ENCODE measurements at regions not wholly inside any gene's neighbourhood (a gene's known extent, or its start where the extent isn't known, plus 50 kb on each side); places are given as distances from the start of the nearest gene placed in this dataset.

DNA sequence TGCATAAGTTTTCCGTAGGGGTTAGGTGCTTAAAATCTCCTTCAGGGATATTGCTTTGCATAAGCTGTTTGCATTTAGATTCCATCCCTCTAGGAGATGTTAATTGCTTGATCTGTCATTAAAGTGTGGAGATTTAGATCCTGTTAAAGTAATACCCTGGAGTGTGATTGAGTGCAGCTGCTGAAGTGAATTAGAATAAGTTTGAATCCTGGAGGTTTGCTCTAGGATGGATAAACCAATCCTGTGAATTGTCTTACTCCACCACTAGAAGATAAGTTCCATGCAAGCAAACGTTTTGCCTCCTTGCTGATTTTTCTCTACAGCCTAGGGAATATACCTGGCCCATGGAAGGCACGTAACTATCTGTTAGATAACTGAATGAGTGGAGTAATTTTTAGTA, 1487.2 kb upstream of the PRR20A start:
- TF ChIP-seq POLR2A (IDR thresholded peaks at IDR 0.05) (no peak), CTCF (IDR thresholded peaks at IDR 0.05) (no peak)

All from thyroid gland (tissue), 4 donors.